ENCODE measurements at regions not wholly inside any gene's neighbourhood (a gene's known extent, or its start where the extent isn't known, plus 50 kb on each side); places are given as distances from the start of the nearest gene placed in this dataset.

GRCh38 chr6:146985111-146985510 lies 219.1 kb upstream of the STXBP5 start (continued):
- TF ChIP-seq ZNF609 (CRISPR knock-in tag; IDR thresholded peaks at IDR 0.05; ENCODE audit: borderline replicate concordance) (peak; percentile 68), ZNF264 (CRISPR knock-in tag; IDR thresholded peaks at IDR 0.05) (peak; percentile 55; the same call in 1 of the 2 replicates), LCORL (IDR thresholded peaks at IDR 0.05) (no peak), LCORL (CRISPR knock-in tag; IDR thresholded peaks at IDR 0.05) (0 out of 2 replicates have a peak, but pooled peaks have one; percentile 30), TBX3 (IDR thresholded peaks at IDR 0.05; ENCODE audit: borderline replicate concordance) (0 out of 2 replicates have a peak, but pooled peaks have one; percentile 26), ZBTB7B (CRISPR knock-in tag; IDR thresholded peaks at IDR 0.05) (no peak), CBX2 (IDR thresholded peaks at IDR 0.05; ENCODE audit: low read depth, low read length) (no peak), CBX2 (CRISPR knock-in tag; IDR thresholded peaks at IDR 0.05; ENCODE audit: low read depth) (no peak), ZMYM4 (CRISPR knock-in tag; IDR thresholded peaks at IDR 0.05) (no peak; the same call in 1 of the 2 replicates), REXO4 (CRISPR knock-in tag; IDR thresholded peaks at IDR 0.05; ENCODE audit: borderline replicate concordance) (no peak), MTF1 (CRISPR knock-in tag; IDR thresholded peaks at IDR 0.05) (no peak), MAFG (CRISPR knock-in tag; IDR thresholded peaks at IDR 0.05) (no peak), ZNF670 (CRISPR knock-in tag; IDR thresholded peaks at IDR 0.05; ENCODE audit: borderline replicate concordance) (no peak), ZNF124 (CRISPR knock-in tag; IDR thresholded peaks at IDR 0.05) (no peak), LRRFIP1 (CRISPR knock-in tag; conservative IDR thresholded peaks at IDR 0.05) (no peak), JUNB (CRISPR knock-in tag; IDR thresholded peaks at IDR 0.05; ENCODE audit: borderline replicate concordance) (no peak), HOXA3 (CRISPR knock-in tag; IDR thresholded peaks at IDR 0.05) (0 out of 2 replicates have a peak, but pooled peaks have one; percentile 41), ZSCAN21 (CRISPR knock-in tag; IDR thresholded peaks at IDR 0.05; ENCODE audit: borderline replicate concordance) (no peak), SATB2 (CRISPR knock-in tag; IDR thresholded peaks at IDR 0.05) (no peak), ZFP37 (CRISPR knock-in tag; IDR thresholded peaks at IDR 0.05; ENCODE audit: borderline replicate concordance) (no peak), KMT2B (CRISPR knock-in tag; IDR thresholded peaks at IDR 0.05) (no peak), ZNF143 (CRISPR knock-in tag; IDR thresholded peaks at IDR 0.05) (no peak), ZNF205 (CRISPR knock-in tag; IDR thresholded peaks at IDR 0.05) (no peak), HMG20A (CRISPR knock-in tag; IDR thresholded peaks at IDR 0.05; ENCODE audit: borderline replicate concordance) (peak; percentile 93), NKX3-1 (CRISPR knock-in tag; IDR thresholded peaks at IDR 0.05) (no peak), DR1 (CRISPR knock-in tag; IDR thresholded peaks at IDR 0.05) (no peak), ETV6 (CRISPR knock-in tag; conservative IDR thresholded peaks at IDR 0.05) (no peak), ZNF883 (CRISPR knock-in tag; IDR thresholded peaks at IDR 0.05; ENCODE audit: not compliant biosample characterization) (no peak)
